Ishikawa (cell line): ENCODE measurements at regions not wholly inside any gene's neighbourhood (a gene's known extent, or its start where the extent isn't known, plus 50 kb on each side); places are given as distances from the start of the nearest gene placed in this dataset.

Source experiments
- CEBPB ChIP-seq: IDR thresholded peaks from 2 replicates; pipeline ENCODE4 v1.6.1; 2012
- CREB1 ChIP-seq: IDR thresholded peaks from 2 replicates; pipeline ENCODE4 v1.6.1; 2012; ENCODE audit warnings: low read depth
- EP300 ChIP-seq: IDR thresholded peaks from 2 replicates; pipeline ENCODE4 v1.6.1; 2012; ENCODE audit warnings: borderline replicate concordance
- NFIC ChIP-seq: IDR thresholded peaks from 2 replicates; pipeline ENCODE4 v1.6.1; 2012
- RAD21 ChIP-seq: IDR thresholded peaks from 2 replicates; pipeline ENCODE4 v1.6.1; 2012; ENCODE audit warnings: low read depth
- YY1 ChIP-seq: IDR thresholded peaks from 2 replicates; pipeline ENCODE4 v1.6.1; 2012; ENCODE audit warnings: low read depth

DNA sequence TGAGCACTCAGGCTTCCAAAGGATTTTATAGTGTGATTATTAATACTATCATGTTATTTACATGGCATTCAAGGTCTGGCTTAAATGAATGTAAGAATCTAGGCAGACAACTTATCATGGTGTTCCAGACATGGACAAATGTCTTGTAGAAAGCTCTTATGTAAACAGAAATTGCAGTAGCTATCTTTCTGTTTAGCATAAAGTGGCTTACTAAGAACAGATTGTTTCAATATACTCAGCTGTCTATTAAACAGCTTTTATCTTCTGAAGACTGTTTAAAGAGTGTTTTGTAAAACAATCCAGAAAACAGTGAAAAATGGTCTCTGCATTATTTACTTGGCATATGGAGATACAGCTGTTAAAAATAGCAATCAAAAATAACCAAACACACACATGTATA, 1061.8 kb upstream of the SEL1L start:
- TF ChIP-seq EP300 (no peak), CEBPB (no peak), CREB1 (no peak), RAD21 (no peak), NFIC (no peak), YY1 (no peak)
